Stimulated activated CD4-positive, alpha-beta T cell treated with anti-CD3 and anti-CD28 coated beads, Interleukin-12 subunit alpha, Interleukin-12 subunit beta, amount 100 ng/mL, for 48 hours (primary cell): ENCODE measurements at regions not wholly inside any gene's neighbourhood (a gene's known extent, or its start where the extent isn't known, plus 50 kb on each side); places are given as distances from the start of the nearest gene placed in this dataset.

Source experiments
- DNase-seq, 3 donors: peaks; one replicate each; pipeline ENCODE4 v3.0.0-alpha.2; 2020; ENCODE audit warnings: low read depth in 2 of 3, low spot score in 1 of 3

DNA sequence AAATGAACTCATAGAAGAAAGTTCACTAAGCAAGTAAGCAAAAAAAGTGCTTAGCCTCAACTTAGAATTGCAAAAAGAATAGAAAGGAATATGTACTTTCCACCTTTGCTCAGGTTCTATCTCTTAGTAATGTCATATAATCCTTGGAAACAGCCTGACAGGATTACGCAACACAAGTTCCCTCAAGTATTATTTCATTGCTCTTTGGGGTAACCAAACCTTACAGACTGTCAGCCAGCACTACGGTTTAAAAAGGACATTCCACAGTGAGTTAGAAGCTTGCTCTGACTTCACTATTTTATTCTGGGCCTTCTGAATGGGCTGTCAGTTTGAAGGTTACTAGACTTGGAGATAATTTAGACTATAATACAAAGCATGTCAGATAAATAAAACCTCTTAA, 264.0 kb downstream of the ATXN7L3B start:
- no peak for DNase-seq

- no peak for DNase-seq
Observed at GRCh38 chr12:74816398-74817175, 279.0 kb downstream of the ATXN7L3B start.

GRCh38 chr12:74817499-74817898, 279.9 kb downstream of the ATXN7L3B start:
- no peak for DNase-seq

- DNase-seq, result no peak
Observed at GRCh38 chr12:74818412-74818811, 280.8 kb downstream of the ATXN7L3B start.

DNA sequence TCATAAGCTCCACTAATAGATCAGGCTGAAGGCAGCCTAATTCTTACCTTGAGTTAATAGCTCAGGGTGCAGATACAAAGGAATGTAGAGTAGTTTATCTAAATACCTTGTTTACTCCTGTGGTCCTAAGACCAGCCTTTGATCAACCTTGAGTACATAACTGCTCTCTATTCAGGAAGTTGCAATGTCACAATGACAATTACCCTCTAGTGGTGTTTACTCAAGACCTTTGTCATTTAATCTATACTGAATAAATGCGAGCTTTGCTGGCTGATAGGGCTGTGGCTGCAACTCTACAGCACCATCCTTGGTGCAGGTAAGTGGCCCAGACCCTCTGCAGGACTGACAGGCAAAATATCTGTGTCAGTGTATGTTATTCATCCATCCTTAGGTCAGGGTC, 282.7 kb downstream of the ATXN7L3B start:
- DNase-seq, result no peak

- no peak for DNase-seq
Observed at GRCh38 chr12:74836567-74836966, 298.9 kb downstream of the ATXN7L3B start.

DNA sequence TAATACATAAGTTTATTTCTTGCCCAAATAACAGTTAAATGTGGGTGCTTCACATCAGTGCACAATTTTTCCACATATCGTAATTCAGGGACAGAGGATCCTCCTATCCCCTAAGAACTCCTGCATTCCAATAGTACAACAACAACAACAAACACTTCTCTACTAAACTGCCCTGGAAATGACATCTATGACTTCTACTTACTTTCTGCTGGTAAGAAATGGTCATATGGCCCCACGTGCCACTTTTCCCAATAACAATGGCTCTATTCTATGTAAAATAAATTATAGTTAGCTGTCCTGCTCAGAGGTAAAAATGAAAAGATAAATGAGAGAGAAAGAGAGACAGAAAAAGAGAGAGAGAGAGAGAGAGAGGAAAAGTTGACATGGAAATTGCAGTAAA, 308.5 kb downstream of the ATXN7L3B start:
- DNase-seq, result no peak

- DNase-seq, result no peak
Observed at GRCh38 chr12:74847169-74847568, 309.5 kb downstream of the ATXN7L3B start.

DNA sequence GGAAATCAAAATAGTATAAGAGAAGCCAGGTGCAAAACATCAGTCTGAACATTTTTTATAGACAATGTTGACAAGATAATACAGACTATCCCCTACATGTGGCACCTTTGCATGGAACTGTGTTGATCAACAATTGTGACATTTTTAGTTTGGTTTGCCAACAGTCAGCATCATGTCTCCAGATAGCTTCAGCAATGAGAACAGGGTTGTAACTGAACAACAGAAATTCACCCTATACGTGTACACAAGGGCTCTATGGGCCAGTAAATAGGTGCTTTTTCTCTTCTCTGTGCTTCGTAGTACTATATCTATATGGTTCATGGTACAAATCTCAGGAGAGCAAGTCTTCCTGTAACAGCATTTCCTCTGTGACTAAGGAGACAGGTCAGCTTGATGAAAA, 310.4 kb downstream of the ATXN7L3B start:
- no peak for DNase-seq

- DNase-seq, result no peak
Observed at GRCh38 chr12:74849801-74850200, 312.2 kb downstream of the ATXN7L3B start.

DNA sequence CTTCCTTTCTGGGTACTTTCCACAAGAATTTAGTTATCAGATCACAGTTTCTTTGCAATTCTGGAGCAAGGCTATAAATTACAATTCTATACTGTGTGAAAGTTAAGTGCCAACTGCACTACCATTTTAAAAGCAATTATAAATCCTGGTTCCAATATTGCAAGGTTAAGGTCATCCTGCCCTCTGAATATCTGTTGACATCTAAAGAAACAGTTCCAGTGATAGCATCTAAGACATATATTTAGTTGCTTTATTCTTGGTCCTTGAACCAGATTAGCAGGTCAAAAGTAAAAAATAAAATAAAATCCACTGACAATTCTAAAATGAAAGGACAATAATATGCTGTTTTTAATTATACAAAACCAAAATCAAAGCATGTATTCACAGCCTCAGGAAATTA, 334.2 kb downstream of the ATXN7L3B start:
- no peak for DNase-seq

GRCh38 chr12:74885775-74886174, 323.9 kb downstream of the KCNC2 start:
- DNase-seq, result no peak

GRCh38 chr12:74889073-74889472, 320.6 kb downstream of the KCNC2 start:
- no peak for DNase-seq

GRCh38 chr12:74889563-74890236, 319.9 kb downstream of the KCNC2 start:
- DNase-seq, result no peak

GRCh38 chr12:74890237-74890599, 319.4 kb downstream of the KCNC2 start:
- DNase-seq, result peak in 1 of 3 donors; percentile 6

DNA sequence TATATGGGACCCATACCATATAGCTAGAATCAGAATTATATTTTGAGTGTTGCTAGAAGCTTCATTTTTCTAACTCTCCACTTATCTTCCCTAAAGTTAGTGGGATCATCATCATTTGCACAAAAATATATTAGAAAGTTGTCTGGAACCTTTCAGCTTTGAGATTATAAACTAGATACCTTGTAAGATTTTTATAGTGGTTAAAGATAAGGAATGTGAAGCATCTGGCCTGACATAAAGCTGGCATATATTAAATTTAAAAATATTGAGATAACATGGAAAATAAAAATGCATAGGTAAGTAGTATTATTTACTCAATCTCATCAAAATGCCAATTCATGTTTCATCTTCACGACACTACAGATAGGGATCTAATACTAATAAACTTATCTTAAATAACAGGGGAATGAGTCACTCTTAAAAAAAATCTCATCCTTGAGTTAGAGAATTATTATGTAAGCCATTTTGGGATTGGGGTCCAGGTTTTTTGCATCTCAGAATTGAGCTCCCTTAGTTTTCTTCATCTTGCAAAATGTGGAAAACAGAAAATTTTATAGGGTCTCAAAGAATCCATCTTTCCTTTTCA, 318.5 kb downstream of the KCNC2 start:
- DNase-seq, result no peak

GRCh38 chr12:74892057-74892633, 317.5 kb downstream of the KCNC2 start:
- no peak for DNase-seq

- no peak for DNase-seq
Observed at GRCh38 chr12:74896186-74896585, 313.5 kb downstream of the KCNC2 start.

- no peak for DNase-seq
Observed at GRCh38 chr12:74897425-74898211, 312.0 kb downstream of the KCNC2 start.

DNA sequence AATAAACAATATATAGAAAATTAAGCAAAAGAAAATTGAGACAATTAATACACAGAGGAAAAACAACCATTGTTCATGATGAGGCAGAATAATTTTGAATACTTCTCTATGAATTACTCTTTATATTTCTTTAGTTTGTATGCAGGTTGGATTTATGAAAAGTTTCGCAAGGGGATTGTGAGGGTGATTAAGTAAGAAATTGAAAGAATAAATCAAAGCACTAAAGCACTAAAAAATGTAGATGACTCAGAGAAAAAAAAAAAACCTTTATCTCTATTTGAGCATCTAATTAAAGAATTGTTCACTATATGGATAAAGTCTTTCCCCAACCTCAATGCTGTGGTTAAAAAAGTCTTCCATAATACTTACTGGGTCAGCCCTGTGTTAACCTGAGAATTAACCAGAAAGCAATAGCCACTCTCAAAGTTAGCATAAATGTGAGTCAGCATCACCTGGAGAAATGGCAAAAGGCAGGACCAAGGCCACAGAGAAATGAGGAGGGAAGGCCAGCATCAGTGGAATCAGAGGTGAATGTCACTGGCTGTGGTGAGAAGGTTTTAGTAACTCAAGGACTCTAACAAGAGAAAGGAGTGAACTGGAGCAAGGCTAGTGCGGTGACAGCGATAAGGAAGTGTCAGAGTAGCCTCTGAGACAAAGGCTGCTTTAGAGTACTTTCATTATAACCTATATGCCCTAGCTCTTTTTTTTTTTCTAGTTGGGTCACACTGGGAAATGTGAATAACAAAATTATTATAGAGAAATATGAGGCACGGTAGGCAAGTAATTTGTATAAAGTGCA, 310.4 kb downstream of the KCNC2 start:
- no peak for DNase-seq
